ENCODE measurements at regions not wholly inside any gene's neighbourhood (a gene's known extent, or its start where the extent isn't known, plus 50 kb on each side); places are given as distances from the start of the nearest gene placed in this dataset.
"Not testable (repeated sequence)": the region's sequence is repeated elsewhere in the genome, so short reads cannot be mapped to it uniquely, and the experiment has no call there.

GRCh38 chr3:63720951-63721350, 68.5 kb downstream of the SNTN start:
- TF ChIP-seq POLR2A, CTCF (IDR thresholded peaks at IDR 0.05): not testable (repeated sequence)

Measured in breast epithelium (tissue), 3 donors.